Eye (tissue), 1 donor: ENCODE measurements at regions not wholly inside any gene's neighbourhood (a gene's known extent, or its start where the extent isn't known, plus 50 kb on each side); places are given as distances from the start of the nearest gene placed in this dataset.

Experiments
- DNase-seq: peaks from one replicate; pipeline ENCODE4 v3.0.0-alpha.2; 2015

DNA sequence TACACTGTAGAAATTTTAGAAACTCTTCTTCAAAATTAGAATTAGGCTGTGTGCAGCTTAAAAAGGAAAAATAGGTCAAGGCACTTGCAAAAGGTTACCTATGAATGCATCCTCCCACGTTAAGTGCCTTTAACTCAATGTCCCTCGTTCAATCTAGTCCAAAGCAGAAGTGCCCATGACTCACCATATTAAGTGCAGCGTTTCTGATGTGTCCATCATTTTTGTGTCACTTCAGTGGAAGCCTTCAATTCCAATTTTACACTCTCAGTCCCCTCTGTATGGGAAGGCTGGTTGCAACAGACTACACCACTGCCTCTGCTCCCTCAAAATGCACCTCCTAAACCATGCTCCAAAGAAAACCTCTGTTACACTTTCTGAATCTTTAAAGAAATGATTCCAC is 53.4 kb downstream of the FOXB1 start:
- DNase-seq: peak; percentile 40

DNA sequence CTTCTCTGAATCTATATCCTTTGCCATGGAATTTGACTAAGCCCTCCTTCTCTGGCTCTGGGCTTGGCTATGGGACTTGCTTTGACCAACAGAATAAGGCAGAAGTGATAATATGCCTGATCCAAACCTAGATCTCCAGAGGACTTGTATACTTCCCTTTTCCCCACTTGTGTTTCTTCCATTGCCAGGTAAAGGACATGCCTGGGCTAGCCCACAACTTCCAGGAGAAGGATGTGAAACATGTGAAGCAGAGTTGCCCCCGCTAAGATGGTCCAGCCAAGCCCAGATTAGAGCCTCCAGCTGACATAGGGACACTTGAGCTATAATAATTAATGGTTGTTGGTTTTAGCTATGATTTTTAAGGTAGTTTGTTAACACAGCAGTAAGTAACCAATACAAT is 55.1 kb downstream of the FOXB1 start:
- no peak for DNase-seq

DNA sequence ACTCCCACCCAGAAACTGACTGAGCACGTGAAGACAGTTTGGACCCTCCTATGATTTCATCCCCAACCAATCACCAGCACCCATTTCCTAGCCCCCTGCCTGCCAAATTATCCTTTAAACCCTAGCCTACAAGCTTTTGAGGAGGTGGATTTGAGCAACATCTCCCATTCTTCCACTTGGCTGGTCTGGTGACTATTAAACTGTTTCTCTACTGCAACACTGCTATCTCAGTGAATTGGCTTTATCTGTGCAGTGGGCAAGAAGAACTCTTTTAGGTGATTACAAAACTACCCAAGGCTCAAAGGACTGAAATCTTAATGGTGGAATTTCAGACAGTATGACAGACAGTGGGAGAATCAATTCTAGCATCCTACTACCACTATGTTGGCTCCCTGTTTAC is 57.6 kb downstream of the FOXB1 start:
- DNase-seq: no peak

DNA sequence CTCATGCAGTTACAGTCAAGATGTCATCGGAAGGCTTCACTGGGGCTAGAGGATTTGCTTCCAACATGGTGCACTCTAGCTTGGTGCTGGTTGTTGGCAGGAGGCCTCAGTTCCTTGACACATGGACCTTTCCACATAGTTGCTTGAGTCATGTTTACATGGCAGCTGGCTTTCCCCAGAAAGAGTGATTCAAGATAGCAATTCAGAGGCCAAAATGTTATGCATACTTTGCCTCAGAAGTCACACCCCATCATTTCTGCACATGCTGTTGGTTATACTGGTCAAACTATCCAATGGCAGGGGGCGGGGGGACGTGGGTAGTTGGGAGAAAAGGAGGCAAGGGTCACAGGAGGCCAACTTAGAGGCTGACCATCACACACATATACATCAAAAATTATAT is 58.7 kb downstream of the FOXB1 start:
- DNase-seq: no peak

DNA sequence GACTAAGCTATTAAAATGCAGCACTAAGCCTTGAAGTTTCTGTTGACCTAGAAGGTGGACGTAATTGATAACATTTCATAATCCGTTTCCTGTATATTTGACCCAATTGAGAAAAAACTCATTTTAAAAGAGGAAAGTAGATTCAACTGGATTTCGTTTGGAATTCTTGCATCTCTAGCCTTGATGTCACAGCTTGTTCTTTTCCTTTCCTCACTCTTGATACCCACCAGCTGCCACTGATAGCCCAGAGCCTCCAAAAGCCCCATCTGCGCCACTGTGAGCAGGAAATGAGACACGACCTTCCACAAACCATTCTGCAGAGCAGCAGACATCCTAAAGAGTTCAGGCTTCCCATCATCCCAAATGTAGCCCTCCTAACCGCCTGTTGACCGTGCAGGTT is 61.8 kb downstream of the FOXB1 start:
- no peak for DNase-seq

DNA sequence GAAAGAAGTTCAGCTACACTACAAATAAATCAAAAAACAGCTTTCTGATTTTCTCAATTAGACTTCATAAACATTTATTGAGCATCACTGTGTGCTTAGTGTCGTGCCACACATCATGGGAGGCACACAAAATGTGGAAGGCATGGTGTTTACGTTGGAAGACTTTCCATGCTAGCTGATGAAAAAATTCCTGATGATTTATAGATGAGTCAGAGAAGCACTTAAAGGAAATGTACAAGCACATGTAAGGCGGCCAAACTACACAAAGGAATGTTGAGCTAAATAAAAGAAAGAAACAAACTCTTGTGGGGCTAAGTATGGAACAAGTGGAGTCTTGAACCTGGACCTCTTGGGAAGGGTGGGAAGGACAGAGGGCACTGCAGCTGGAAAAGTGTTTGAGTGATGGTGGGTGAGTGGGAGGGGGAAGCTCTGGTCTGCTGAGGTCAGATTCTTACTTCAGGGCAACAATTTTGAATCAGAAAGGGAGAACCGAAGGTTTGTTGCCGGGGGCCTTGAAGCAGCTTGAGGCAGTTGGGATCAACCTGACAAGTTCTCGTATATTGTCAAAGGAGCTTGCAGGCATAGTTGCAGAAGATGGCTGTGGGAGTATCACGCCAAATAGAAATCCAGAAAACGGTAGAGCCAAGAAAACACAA is 66.9 kb downstream of the FOXB1 start:
- DNase-seq: no peak

DNA sequence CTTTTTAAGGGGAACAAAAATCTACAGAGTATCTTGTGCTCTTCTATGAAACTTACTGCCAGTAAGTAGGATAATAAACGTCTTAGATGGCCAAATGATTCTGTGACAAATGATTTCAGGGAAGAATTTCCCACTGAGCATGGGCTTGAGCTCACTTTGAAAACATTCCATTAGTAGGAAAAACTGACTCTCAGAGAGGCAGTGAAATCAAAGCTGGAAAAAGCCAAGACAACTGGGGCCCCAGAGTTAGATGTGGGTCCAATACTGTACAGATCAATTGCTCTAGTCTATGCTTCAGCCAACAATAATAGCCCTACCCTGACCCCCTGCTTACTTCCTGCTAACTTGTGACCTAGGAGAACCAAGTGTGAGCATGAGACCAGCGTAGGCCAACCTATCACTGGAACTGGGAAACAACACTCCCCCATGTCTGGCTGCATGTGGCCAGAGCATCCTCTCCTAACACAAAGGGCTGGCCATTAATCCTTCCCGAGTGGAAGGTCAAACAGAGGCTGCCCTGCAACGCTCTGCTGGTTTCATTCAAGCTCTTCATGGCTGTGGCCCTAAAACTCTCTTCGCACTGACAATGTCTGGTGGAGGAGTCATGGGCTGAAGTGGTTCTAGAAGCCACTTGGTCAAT is 68.8 kb downstream of the FOXB1 start:
- no peak for DNase-seq

DNA sequence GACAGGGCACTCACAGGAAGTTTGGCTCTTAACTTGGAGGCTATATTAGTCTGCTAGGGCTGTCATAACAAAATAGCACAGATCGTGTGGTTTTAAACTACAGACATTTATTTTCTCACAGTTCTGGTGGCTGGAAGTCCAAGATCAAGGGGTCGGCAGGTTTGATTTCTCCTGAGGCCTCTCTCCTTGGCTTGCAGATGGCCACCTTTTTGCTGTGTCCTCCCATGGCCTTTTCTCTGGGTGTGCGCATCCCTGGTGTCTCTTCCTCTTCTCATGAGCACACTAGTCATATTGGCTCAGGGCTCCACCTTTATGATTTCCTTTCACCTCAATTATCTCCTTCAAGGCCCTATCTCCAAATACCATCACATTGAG is 69.3 kb downstream of the FOXB1 start:
- no peak for DNase-seq

DNA sequence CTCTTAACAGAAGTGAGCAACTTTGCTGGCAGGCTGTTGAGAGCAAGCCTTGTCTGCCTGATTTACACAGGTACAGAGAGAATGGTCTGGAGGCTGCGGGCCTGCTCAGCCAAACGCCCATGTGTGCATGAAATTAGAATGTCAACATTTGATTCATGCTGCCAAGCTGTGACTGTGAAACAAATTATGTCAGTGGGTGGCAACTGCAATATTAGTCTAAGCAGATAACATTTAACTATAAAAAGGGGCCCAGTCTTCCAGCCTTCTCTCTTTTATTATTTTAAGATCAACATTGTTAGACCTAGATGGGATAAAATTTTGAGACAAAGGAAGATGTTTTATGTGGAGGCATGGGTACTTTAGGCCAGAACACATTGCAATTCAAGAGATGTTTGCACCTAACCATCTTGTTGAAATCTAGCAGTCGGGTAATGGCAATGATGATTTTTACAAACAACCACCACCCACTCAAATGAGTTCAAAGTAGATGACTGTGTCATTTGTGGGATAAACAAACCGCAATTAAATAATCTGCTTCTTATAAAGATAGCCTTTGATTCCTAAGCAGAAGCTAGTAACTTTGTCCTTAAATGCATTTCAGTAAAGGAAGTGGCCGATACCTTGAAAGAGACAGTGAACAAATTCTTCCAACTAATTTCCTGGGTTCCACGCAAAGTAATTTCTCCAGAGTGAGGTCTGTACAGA is 70.2 kb downstream of the FOXB1 start:
- no peak for DNase-seq

DNA sequence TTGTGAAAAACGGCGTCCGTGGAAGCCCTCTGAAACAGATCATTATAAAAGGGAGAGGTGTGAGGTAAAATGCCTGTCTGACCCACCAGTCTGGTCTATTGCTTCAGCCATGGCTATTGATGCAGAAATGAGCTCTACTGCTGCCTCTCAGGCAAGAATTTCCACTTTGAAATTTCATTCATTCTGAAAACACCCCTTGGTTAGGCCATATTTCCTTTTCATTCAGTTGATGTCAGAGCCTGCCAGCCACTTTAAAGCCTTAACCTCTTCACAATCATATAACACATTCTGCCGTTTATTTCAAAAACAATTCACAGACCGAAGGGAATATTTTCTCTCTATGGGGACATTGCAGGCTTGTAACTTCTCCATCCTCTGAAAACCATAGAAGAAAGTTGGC is 71.9 kb downstream of the FOXB1 start:
- peak; percentile 10 for DNase-seq

DNA sequence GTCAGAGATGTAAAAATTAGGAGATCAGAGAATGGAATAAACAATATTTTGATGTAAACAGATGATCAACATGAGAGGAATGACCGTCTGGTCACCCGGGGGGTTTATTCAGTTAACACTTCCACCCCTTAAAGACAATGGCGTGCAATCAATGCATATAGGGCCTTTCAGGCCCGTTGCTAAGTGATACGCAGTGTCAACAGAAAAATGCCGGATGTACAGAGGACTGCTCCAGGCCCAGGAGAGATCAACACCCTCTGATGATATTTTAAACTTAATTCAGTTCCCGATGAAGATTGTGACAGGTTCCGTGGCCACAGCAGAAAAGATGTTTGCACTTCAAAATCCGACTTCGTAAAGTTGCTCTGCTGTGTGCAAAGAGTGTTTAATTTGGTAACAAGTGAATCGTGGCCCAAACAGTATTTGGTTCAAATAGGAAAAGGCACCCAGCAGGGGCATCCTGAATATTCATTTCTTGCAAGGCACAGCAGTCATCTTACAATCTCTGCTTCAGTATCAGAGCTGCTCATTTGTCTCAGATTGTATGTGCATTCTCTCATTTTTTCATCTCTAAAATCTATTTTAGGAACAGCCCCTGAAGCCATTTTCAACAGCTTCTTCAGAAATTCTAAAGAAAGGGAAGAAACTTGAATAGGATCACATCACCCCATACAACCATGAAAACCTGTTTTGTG is 72.6 kb downstream of the FOXB1 start:
- DNase-seq: no peak

DNA sequence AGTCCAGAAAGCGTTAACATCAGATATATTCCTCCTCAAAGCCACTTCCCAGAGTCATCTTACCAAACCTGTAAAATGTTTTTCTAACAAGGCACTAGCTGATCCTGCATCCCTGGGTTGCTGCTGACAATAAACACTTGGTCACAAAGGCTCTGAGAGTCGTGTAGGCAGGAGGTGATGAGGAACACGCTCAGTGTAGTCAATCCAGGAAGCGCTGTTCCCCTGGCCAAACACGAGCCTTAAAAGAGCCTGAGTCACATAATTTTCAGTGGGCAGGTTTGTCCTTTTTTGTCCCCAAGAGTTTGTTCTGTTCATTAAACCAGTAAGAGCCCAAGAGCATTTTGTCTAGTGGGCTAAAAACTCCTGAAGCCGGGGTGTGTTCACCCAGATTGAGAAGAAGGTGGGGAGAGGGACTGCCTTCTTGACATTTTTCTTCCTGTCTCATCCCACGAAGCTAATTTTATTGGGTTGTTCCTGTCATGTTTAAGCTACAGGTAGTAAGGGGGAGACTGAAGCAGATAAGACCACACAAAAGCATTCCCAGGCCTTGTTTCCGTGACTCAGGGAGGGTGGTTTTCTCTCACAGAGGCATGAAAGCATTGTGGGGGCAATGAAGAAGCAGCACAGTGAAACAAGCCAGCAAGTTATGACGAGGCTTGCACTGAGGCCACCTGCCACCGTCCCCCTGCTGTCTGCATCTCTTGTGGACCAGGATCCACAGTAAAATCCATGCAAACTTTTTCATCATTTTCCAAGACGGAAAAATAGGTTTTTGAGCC is 73.7 kb downstream of the FOXB1 start:
- DNase-seq: no peak

DNA sequence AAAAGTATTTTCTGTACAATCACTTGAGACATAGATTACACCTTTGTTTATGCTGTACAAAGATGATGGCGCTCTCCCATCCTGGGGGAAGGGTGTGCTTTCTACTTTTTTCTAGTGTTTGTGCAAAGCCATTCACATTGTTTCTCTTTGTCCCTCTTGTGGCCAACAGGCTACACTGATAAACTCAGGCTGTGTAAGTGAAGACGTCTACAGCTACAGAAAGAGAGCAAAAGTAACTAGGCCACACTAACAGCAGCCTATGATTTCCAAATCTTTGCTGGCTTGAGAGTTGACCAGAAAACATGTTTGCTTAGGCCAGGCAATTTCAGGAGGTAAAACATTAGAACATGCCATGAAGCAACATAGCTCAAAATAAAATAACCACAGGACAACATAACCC is 75.1 kb downstream of the FOXB1 start:
- DNase-seq: no peak

DNA sequence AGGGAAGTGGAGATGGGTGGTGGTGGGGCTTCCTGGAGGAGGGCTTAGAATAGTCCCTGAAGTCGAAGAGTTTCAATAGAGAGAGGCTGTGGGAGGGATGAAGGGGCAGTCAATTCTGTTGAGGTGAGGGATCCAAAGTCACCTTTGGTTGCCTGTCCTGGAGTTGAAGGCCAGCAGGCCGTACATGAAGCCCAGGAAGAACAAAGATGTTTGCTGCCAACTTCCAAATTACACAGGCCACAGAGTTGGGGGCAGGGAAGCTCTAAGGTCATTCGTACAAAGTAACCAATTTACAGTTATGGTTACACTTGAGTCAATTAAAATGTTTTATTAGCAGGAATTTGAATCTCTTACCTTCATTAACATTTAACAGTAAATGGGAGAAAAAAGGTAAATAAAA is 77.9 kb downstream of the FOXB1 start:
- DNase-seq: no peak

DNA sequence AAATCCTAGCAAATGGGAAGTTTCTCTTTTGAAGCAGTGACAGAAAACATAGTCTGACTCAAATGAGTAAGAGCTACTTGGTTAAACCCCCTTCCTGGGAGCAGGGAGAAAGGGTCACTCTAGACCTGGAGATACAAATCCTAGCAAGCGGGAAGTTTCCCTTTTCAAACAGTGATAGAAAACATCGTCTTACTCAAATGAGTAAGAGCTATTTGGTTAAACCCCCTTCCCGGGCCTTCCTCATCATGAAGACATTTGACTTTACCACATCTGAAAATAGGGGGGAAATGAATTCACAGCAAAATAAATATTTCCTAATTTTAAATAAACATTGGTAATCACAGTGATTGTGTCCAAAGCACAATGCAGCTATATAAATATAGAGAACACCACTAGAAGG is 79.2 kb downstream of the FOXB1 start:
- no peak for DNase-seq

DNA sequence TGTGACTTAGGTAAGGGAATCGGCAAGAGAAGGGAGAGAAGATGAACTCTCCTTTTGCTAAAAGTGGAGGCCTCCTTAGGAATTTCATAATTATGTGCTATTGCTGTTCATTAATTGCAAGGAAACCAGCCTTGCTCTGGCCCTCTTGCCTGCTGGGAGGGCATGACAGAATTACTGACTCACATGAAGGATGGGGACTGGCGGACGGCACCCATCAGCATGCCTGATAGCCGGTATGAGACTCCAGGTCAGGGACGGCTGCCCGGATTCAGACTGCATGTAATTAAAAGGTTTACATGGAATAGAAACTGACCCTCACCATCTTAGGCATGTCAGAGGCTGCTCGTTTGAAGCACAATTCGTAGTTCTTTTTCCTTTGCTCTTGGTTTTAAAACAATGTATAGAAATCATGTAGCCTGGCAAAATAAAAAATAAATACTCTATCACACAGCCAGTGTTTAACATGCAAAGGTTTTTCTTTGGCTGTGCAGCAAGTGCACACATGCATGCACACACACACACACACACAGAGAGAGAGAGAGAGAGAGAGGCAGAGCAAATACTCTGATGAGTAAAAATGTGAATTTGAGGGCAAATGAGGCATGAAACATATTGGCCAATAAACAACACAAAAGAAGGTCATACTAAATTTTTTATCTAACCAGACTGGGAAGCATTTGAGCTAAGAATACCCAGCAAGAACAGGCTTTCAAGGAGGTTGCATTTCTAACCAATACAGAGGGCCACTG is 82.7 kb downstream of the FOXB1 start:
- peak; percentile 27 for DNase-seq

DNA sequence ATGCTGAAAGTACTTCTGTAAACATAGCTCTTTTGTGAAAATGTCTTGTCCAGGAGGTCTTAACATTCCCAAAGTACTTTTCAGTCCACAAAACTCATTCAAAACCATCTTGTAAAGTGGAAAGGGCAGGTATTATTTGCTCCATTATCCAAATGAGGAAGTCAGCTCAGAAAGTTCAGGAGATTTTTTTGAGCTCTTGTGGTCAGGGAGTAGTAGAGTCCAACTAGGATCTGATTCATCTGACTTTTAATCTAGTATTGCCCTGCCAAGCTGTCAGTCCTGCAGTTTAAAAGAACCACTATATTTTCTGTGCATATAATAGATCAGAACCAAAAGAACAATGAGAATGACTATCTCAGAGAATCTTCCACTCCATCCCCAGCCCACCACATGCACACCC is 83.5 kb downstream of the FOXB1 start:
- DNase-seq: no peak

DNA sequence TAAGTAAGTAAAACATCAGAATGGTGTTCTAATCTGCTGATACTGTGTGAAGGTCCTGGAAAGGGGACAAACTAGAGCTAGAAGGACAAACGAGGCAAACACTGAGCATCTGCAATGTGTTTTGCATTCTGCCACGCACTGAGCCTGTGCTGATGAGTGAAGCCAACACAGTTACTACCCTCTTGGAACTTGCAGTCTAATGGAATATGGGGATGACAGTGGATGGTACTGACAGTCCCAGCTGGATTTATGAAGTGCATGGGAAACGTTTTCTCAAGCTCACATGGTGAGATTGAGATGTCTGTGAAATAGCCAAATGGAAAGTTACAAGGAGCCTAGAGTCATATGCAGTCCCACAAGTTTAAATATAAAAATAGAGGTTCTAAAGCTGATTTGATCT is 86.6 kb downstream of the FOXB1 start:
- DNase-seq: no peak

DNA sequence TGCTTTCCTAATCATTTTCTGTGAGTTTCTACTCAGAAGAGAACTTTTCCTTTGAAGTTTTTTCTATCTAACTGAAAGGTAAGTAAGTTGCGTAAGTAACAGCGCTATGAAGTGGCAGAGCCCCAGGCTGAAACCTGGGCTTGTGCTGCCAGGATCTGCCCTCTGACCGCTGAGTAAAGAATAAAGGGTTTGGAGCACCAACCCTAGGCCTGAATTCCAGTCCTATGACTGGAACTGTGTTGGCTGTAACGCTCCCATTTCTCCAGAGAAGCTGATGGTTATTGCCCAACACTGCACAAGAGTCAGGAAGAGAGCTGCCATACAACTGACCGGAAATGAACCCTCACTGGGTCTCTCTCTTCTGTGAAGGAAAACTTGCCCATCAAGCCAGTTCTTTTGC is 87.0 kb downstream of the FOXB1 start:
- DNase-seq: no peak

DNA sequence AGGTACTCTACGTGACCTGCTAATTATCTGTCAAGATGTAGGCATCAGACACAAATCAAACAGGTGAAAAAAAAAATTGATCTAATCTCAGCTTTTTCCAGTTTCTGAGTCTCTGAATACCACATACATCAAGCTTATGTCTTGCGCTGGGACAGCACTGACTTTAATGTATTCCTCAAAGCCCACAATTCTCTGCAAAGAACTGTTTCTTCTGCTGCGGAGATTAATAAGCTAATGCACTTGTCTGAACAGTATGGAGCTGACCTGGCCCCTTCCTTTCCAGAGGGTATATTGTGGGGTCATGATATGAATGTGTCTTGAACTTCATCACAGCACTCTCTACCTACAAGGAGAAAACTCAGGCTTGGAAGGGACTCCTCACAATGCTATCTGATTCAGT is 87.8 kb downstream of the FOXB1 start:
- DNase-seq: no peak

DNA sequence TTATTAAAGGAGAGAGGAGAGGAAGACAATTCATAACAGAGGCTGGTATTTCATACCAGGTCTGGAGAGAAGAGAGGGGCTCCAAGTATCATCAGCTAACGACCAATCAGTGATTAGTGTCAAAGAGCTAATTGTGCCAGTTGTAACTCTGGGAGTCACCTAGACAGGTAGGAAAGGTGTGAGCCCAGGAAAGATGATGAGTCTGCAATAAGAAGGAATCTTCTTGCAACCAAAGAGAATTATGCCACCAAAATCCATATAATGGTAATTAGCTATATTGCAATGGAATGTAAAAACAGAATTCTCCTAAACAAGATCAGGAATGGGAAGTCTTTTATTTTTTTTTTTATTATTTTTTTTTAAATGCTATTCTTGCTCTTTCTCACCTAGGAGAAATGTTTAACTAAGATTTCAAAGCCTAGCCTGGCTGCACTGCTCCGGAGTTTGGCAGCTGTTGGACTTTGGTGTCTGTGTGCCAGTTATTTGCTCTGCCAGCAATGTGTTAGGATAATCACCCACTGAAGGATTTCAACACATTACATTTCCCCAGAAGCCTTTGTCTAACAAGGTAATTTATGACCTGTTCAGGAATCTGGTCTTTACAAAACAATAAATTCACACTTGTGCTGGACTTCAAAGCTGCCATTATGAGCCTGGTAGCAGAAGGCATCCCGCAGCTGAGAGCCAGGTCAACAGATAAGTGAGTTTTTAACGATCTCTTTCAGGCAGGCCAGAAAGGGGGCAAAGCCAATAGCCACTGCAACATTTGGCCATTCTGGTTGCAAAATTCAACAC is 89.4 kb downstream of the FOXB1 start:
- no peak for DNase-seq

DNA sequence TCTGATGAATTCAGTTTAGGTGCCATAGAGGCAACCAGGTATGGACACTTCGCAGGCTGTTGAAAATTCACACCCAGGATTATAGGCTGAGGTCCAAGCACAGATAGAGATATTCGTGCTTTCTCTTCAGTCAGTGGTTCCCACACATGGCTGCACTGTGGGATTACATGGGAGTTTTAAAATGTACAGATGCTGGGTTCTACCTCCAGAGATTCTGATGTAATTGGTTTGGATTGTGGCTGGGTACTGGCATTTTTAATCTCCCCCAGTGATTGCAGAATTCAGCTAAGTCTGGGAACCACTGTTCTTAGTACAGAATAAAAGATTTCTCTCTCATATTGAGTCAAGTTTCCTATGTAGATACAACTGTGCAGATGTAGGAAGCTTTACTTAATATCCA is 91.6 kb downstream of the FOXB1 start:
- DNase-seq: no peak
